Calu3 (cell line): ENCODE measurements at regions not wholly inside any gene's neighbourhood (a gene's known extent, or its start where the extent isn't known, plus 50 kb on each side); places are given as distances from the start of the nearest gene placed in this dataset.

Experiments
- BruUV-seq: library from RNA; stranded (reverse); fragments of 400-500 nt; replicated peaks from 2 replicates; lab custom pipeline; 2021; lab: Mats Ljungman, UMichigan
- CTCF ChIA-PET: fragments of 300-600 bp; sonication (Branson Sonifier 250); formaldehyde crosslinking; loops from one replicate; lab custom pipeline; 2022; ENCODE audit warnings: antibody characterized with exemption; lab: Charles Lee
- DNase-seq: peaks from one replicate; pipeline ENCODE4 v3.0.0; 2022
- H3K27ac Mint-ChIP-seq: one replicate; pipeline ENCODE4 v1.8.0; 2022; ENCODE audit warnings: mixed read lengths; ENCODE audit not compliant: unreplicated experiment
- H3K27me3 Mint-ChIP-seq: one replicate; pipeline ENCODE4 v1.8.0; 2022; ENCODE audit warnings: mixed read lengths; ENCODE audit not compliant: unreplicated experiment
- H3K36me3 Mint-ChIP-seq: one replicate; pipeline ENCODE4 v1.8.0; 2022; ENCODE audit warnings: mild to moderate bottlenecking, moderate library complexity, mixed read lengths; ENCODE audit not compliant: insufficient read depth, unreplicated experiment
- H3K4me1 Mint-ChIP-seq: one replicate; pipeline ENCODE4 v1.8.0; 2022; ENCODE audit warnings: mild to moderate bottlenecking, low read depth, mixed read lengths; ENCODE audit not compliant: unreplicated experiment
- H3K4me3 Mint-ChIP-seq: one replicate; pipeline ENCODE4 v1.8.0; 2022; ENCODE audit warnings: mild to moderate bottlenecking, low read depth, moderate library complexity, mixed read lengths; ENCODE audit not compliant: unreplicated experiment
- H3K9me3 Mint-ChIP-seq: one replicate; pipeline ENCODE4 v1.8.0; 2022; ENCODE audit warnings: low read depth, mixed read lengths; ENCODE audit not compliant: unreplicated experiment
- intact Hi-C: fragments of 100-400 bp; cut with micrococcal nuclease; formaldehyde crosslinking; loops from one replicate; pipeline ENCODE4 v1.10.0; 2022; ENCODE audit not compliant: unreplicated experiment
- TF ChIP-seq, protein P1 (sequence below): fragments of 200-600 bp; IDR thresholded peaks from one replicate; pipeline ENCODE4 v1.8.0; 2022; ENCODE audit warnings: antibody characterized with exemption; ENCODE audit not compliant: unreplicated experiment

DNA sequence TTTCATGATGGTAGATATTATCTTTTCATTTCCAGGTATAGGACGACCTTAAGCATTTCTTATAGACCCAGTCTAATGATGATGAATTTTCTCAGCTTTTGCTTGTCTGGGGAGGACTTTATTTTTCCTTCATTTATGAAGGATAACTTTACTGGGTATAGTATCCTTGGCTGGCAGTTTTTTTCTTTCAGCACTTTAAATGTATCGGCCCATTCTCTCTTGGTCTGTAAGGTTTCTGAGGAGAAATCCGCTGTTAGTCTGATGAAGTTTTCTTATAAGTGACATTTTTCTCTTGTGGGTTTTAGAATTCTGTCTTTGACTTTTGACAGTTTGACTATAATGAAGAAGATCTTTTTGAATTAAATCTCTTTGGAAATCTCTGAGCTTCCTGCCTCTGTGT lies 144.7 kb upstream of the SLC22A23 start:
- no peaks in the 10 kb centered on the region for H3K9me3 Mint-ChIP-seq
- TF ChIP-seq, protein P1, sequence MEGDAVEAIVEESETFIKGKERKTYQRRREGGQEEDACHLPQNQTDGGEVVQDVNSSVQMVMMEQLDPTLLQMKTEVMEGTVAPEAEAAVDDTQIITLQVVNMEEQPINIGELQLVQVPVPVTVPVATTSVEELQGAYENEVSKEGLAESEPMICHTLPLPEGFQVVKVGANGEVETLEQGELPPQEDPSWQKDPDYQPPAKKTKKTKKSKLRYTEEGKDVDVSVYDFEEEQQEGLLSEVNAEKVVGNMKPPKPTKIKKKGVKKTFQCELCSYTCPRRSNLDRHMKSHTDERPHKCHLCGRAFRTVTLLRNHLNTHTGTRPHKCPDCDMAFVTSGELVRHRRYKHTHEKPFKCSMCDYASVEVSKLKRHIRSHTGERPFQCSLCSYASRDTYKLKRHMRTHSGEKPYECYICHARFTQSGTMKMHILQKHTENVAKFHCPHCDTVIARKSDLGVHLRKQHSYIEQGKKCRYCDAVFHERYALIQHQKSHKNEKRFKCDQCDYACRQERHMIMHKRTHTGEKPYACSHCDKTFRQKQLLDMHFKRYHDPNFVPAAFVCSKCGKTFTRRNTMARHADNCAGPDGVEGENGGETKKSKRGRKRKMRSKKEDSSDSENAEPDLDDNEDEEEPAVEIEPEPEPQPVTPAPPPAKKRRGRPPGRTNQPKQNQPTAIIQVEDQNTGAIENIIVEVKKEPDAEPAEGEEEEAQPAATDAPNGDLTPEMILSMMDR: no peak
- no TSS peak for BruUV-seq
- intact Hi-C loops: no loop called here
- H3K4me3 Mint-ChIP-seq: no peak overlapping the region
- peaks cover 75% of the 10 kb centered on the region for H3K27me3 Mint-ChIP-seq
- no peaks in the 10 kb centered on the region for H3K4me1 Mint-ChIP-seq
- DNase-seq: no peak
- no peak overlapping the region for H3K27ac Mint-ChIP-seq
- no peaks in the 10 kb centered on the region for H3K36me3 Mint-ChIP-seq
- CTCF ChIA-PET: no interaction called here

DNA sequence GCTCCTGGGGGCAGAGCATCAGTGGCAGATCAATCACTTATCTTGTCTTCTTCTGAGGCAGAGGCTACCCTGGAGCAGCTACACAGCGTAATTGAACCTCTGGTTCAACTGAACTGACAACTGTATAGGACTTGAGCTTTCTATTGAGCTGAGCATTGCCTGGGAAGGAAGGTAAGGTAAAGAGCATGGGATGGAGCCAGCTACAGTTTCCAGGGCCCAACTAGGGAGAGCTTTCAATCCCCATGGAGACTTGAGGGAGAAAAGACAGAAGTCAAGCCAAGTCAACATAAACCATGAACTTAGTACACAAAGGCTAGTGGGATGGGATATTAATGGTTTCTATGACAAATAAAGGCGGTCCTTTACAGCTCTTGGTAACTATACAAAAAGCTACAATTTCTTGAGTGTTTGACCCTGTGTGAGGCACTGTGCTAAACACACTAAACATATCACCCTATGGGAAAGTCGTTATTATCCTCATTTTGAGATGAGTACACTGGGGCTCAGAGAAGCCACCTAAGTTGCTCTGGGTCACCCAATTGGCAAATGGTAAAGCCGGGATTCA lies 140.7 kb upstream of the SLC22A23 start:
- Mint-ChIP-seq H3K9me3 (no peaks in the 10 kb centered on the region), H3K27me3 (peaks cover 56% of the 10 kb centered on the region), H3K4me3 (no peak overlapping the region), H3K36me3 (peaks cover 2% of the 10 kb centered on the region), H3K27ac (no peak overlapping the region), H3K4me1 (peaks cover 4% of the 10 kb centered on the region)
- BruUV-seq: no TSS peak
- CTCF ChIA-PET: no interaction called here
- TF ChIP-seq, protein P1: no peak
- intact Hi-C loops: no loop called here
- DNase-seq: no peak

DNA sequence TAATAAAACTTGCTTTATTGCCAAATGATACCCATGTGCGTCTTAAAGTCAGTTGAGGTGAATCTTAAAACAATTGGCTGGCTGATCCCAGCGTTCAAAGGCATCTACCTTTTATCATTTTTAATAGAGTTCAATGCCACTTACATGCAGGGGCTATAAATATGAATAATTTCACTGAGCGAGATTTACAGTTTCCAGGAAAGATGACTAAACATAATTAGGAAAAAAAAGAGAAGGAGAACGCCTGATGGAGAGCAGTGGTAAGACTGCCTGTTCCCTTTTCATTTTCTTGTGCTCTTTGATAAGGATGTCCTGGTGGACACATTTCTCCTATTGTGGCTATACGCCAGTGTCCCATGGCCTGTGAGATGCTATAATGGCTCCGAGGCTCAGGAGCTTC lies 139.9 kb upstream of the SLC22A23 start:
- TF ChIP-seq, protein P1: no peak
- Mint-ChIP-seq H3K27me3 (peaks cover 48% of the 10 kb centered on the region), H3K4me1 (peaks cover 10% of the 10 kb centered on the region), H3K9me3 (no peaks in the 10 kb centered on the region), H3K36me3 (peaks cover 6% of the 10 kb centered on the region), H3K4me3 (no peak overlapping the region), H3K27ac (no peak overlapping the region)
- intact Hi-C loops: no loop called here
- no TSS peak for BruUV-seq
- CTCF ChIA-PET: no interaction called here
- no peak for DNase-seq

DNA sequence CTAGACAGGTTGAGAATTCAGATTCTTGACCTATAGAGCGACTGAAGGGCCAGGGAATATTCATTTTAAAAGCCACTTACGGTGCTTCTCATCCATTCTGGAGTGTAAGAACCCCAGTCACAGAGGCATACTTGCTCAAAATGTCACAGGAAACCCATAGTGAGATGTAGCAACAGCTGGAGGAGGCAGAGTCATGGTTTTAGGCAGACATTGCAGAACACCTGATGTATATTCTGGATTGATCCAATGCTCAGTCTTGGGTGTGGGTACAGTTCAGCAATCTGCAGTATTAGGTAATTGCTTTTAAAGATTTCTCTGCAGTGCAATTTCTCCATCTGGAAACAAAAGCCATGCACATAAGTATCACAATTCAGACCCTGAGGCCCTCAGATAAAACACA lies 137.4 kb upstream of the SLC22A23 start:
- H3K9me3 Mint-ChIP-seq: no peaks in the 10 kb centered on the region
- peaks cover 22% of the 10 kb centered on the region for H3K27me3 Mint-ChIP-seq
- no peak overlapping the region for H3K27ac Mint-ChIP-seq
- H3K4me3 Mint-ChIP-seq: no peak overlapping the region
- BruUV-seq: no TSS peak
- peaks cover 6% of the 10 kb centered on the region for H3K36me3 Mint-ChIP-seq
- CTCF ChIA-PET: no interaction called here
- intact Hi-C loops: no loop called here
- TF ChIP-seq, protein P1: no peak
- DNase-seq: no peak
- H3K4me1 Mint-ChIP-seq: peaks cover 10% of the 10 kb centered on the region
